SJCRH30 (cell line): ENCODE measurements at regions not wholly inside any gene's neighbourhood (a gene's known extent, or its start where the extent isn't known, plus 50 kb on each side); places are given as distances from the start of the nearest gene placed in this dataset.

Experiments used
- DNase-seq, 2 experiments: peaks; one replicate each; pipeline ENCODE4 v3.0.0-alpha.2; 2015 to 2020
- H3K27ac ChIP-seq: fragments of 250-450 bp; sonication (Bioruptor Pico); 2 replicates; pipeline ENCODE4 v1.5.1; 2020; ENCODE audit warnings: mild to moderate bottlenecking, moderate library complexity
- H3K27me3 ChIP-seq: fragments of 250-450 bp; sonication (Bioruptor Pico); 2 replicates; pipeline ENCODE4 v1.5.1; 2020; ENCODE audit warnings: mild to moderate bottlenecking, moderate library complexity
- H3K36me3 ChIP-seq: fragments of 250-450 bp; sonication (Bioruptor Pico); 2 replicates; pipeline ENCODE4 v1.5.1; 2020; ENCODE audit warnings: mild to moderate bottlenecking, moderate library complexity
- H3K4me1 ChIP-seq: fragments of 250-450 bp; sonication (Bioruptor Pico); 2 replicates; pipeline ENCODE4 v1.5.1; 2020; ENCODE audit warnings: mild to moderate bottlenecking, moderate library complexity
- H3K4me3 ChIP-seq: fragments of 250-450 bp; sonication (Bioruptor Pico); 2 replicates; pipeline ENCODE4 v1.5.1; 2020; ENCODE audit warnings: mild to moderate bottlenecking, moderate library complexity
- H3K9me3 ChIP-seq: fragments of 250-450 bp; sonication (Bioruptor Pico); replicated peaks from 2 replicates; pipeline ENCODE4 v1.5.1; 2020; ENCODE audit warnings: mild to moderate bottlenecking, moderate library complexity

DNA sequence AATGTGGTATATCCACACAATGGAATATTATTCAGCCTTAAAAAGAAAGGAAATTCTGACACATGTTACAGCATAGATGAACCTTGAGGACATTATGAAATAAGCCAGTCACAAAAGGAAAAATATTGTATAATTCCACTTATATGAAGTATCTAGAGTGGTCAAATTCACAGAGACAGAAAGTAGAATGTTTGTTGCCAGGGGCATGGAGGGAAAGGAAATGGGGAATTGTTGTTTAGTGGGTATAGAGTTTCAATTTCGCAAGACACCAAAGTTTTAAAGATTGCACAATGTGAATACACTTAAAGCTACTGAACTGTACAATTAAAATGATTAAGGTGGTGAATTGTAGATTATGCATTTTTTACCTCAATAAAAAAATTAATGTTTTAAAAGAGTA, 92.9 kb downstream of the TXNL1 start:
- no peaks in the 10 kb centered on the region for H3K36me3 ChIP-seq
- no peak for DNase-seq

DNA sequence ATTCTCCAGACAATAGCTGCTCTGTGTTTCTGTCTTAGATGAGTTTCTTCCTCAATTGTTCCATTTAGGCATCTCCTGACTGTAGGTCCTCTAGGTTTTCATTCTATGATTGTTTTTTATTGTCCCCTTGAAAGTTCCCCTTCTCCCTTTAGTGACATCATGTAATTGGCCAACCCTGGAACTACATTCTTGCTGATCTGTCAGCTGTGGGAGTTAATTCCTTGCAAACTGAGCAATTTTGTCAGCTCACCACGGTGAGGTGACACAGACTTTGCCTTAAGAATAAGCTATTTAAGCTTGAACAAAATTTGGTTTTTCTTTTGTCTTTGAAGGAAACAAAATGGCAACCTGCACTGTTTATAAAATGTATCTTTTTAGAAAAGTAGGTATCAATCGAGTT, 95.9 kb downstream of the TXNL1 start:
- H3K9me3 ChIP-seq: no peaks in the 10 kb centered on the region
- no peaks in the 10 kb centered on the region for H3K27me3 ChIP-seq
- H3K27ac ChIP-seq: no peak overlapping the region
- no peak for DNase-seq
- H3K4me3 ChIP-seq: no peak overlapping the region
- no peaks in the 10 kb centered on the region for H3K4me1 ChIP-seq
- H3K36me3 ChIP-seq: no peaks in the 10 kb centered on the region

More for the DNA sequence above, 92.9 kb downstream of the TXNL1 start:
- Histone ChIP-seq H3K9me3 (no peaks in the 10 kb centered on the region), H3K4me3 (no peak overlapping the region), H3K27ac (no peak overlapping the region), H3K4me1 (no peaks in the 10 kb centered on the region), H3K27me3 (no peaks in the 10 kb centered on the region)

DNA sequence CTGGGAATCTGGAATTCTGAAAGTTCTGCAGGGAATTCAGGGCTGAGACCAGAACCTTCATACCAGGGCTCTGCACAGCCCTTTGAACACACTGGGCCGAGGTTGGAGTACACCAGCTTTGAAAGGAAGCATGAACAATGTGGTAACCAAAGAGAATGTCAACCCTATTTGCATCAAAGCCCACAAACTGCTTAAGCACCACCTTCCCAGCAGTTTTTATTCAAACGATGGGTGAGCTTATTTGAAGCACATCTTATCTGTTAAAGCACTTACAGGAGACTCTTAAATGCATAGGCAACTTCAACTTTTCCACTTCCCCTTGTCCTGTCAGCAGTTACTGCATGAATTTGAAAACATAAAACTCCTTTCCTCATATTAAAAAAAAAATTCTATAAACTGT, 96.6 kb downstream of the TXNL1 start:
- Histone ChIP-seq H3K9me3 (no peaks in the 10 kb centered on the region), H3K36me3 (no peaks in the 10 kb centered on the region), H3K4me3 (no peak overlapping the region), H3K27ac (no peak overlapping the region), H3K4me1 (no peaks in the 10 kb centered on the region), H3K27me3 (no peaks in the 10 kb centered on the region)
- no peak for DNase-seq

DNA sequence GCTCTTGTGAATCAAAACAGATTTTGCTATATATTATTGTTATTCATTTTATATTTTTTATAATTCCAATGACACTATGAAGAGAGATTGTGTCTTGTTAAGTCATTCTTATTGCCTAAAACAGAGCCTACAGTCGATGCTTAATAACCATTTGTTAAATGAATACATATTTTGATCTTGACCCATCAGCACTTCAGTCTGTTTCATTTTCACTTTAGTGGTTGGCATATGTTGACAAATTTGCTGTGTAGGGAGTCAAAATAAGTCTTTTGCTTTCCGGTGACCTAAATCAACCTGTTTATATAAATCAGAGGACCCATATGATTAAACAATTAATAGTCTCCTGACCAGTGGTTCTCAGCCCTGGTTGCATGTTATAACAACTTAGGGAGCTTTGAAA, 97.1 kb downstream of the TXNL1 start:
- Histone ChIP-seq H3K36me3 (no peaks in the 10 kb centered on the region), H3K27ac (no peak overlapping the region), H3K27me3 (no peaks in the 10 kb centered on the region), H3K4me3 (no peak overlapping the region), H3K4me1 (no peaks in the 10 kb centered on the region), H3K9me3 (no peaks in the 10 kb centered on the region)
- DNase-seq: no peak

DNA sequence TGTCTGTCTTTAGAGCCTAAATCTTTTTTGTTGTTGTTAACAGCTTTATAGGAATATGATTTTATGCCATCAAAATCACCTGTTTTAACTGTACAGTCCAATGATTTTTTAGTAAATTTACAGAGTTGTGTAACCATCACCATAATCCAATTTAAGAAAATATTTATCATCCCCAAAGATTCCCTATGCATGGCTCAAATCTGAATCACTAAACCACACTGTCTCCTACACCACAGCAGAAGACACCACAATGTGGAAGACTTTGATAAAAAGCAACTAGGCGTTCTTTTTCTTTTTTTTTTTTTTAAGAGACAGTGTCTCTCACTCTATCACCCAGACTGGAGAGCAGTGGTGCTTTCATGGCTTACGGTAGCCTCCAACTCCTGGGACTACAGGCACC, 99.6 kb downstream of the TXNL1 start:
- DNase-seq: no peak

DNA sequence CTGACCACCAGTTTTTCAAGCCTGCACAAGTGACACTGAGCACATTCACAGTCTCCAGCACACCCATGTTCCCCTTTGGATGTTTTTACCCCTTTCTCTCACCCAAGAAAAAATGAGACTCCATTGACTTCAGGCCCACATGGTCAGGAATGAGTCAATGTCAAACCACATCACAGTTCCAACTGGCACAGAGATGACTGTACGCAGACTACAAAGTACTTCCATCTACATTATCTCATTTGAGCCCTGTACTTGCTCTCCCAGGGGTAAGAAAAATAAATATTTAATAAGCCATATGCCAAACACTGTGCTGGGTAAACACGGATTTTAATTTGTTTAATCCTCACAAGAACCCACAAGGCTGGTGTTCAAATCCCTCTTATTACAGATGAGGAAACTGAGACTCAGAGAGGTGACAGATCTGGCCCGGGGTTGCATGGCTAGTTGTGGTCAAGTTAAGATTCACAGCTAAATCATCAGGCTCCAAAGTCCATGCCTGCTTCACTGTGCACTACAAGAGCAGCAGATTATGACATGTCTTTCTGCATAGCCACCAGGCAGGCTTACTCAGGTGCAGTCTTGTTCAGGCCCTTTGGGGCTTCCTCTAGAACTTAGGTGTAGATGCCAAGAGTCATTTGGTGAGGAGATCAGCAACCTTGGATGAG, 106.1 kb downstream of the TXNL1 start:
- H3K4me1 ChIP-seq: no peaks in the 10 kb centered on the region
- DNase-seq: no peak
- no peak overlapping the region for H3K4me3 ChIP-seq
- no peaks in the 10 kb centered on the region for H3K27me3 ChIP-seq
- H3K36me3 ChIP-seq: no peaks in the 10 kb centered on the region
- H3K27ac ChIP-seq: no peak overlapping the region
- no peaks in the 10 kb centered on the region for H3K9me3 ChIP-seq

More for the DNA sequence above, 99.6 kb downstream of the TXNL1 start:
- Histone ChIP-seq H3K36me3 (no peaks in the 10 kb centered on the region), H3K4me1 (no peaks in the 10 kb centered on the region), H3K27ac (no peak overlapping the region), H3K9me3 (no peaks in the 10 kb centered on the region), H3K4me3 (no peak overlapping the region), H3K27me3 (no peaks in the 10 kb centered on the region)

DNA sequence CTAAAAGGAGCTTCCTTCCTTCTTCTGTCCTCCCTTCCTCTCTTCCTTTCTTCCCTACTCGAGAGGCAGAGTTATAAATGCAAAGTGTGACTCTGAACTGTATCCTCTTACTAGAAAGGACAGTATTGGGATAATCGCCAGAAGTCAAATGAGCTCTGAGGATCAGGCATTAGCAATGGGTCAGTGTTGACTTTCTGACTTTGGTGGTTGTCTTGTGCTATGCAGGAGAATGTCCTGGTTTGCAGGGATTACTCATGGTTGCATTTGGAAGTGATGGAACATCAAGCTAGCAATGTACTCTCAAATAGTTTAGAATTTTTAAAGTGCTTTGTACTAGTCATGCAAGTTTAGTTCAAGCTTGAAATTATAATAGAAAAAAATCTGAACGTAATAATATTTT, 115.6 kb downstream of the TXNL1 start:
- Histone ChIP-seq H3K27ac (no peak overlapping the region), H3K4me3 (no peak overlapping the region), H3K36me3 (no peaks in the 10 kb centered on the region), H3K4me1 (no peaks in the 10 kb centered on the region), H3K27me3 (no peaks in the 10 kb centered on the region), H3K9me3 (no peaks in the 10 kb centered on the region)
- DNase-seq: no peak

DNA sequence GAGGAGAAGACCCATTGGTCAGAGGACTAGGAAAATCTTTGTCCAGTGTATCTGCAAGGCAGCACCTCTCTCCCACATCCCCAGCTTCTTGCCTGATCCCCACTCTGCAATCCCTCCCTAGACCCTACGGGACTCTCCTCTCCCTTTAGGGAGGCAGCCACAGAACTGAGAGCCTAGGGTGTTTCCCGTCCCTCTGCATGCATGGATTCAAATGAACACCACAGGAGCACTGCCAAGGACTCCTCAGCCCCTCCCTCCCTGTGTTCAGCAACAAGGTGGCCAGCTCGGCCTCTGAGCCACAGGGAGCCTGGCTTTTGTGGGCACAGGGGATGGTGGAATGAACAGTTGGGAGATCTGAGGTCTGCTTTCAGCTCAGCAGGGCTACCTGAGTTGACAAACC, 117.1 kb downstream of the TXNL1 start:
- H3K4me1 ChIP-seq: no peaks in the 10 kb centered on the region
- no peak overlapping the region for H3K4me3 ChIP-seq
- H3K27me3 ChIP-seq: no peaks in the 10 kb centered on the region
- no peaks in the 10 kb centered on the region for H3K36me3 ChIP-seq
- DNase-seq: no peak
- no peaks in the 10 kb centered on the region for H3K9me3 ChIP-seq
- no peak overlapping the region for H3K27ac ChIP-seq

DNA sequence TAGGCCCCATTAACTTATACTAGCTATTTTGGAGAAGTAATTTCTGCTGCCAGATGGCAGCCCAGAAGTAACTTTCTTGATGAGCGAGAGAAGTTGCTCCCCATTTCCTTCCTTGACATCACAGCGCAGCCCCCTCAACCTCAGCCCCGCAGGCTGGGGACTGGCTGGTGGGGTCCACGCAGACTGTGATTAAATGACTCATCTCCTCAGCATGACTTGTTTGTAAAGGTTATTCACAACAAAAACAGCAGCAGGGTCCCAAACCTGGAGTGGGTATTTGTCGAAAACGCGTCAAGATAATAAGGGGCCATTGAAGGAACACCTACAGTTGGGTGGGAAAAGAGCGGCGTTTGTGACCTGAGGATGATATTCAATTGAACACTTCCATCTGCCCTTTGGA, 120.6 kb downstream of the TXNL1 start:
- no peak for DNase-seq
- Histone ChIP-seq H3K4me1 (no peaks in the 10 kb centered on the region), H3K36me3 (no peaks in the 10 kb centered on the region), H3K9me3 (no peaks in the 10 kb centered on the region), H3K27ac (no peak overlapping the region), H3K4me3 (no peak overlapping the region), H3K27me3 (no peaks in the 10 kb centered on the region)

DNA sequence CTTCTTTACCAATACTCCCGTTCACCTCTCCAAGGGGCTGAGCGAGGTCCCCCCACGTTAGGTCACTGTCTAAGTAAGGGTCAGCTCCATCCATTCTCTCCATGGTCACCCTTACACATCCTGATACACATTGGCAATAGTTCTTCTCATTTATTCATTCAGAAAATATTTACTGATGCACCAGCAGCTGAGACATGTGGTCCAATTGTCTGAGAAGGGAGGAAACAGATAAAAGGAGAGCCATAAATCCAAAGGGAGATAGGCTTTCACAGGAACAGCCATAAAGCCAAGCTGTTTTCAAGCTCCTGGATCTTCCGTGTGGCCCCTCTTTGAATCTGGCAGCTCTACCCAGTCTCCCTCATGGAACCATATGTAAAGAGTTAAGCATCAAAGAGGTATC, 121.2 kb downstream of the TXNL1 start:
- H3K27me3 ChIP-seq: no peaks in the 10 kb centered on the region

DNA sequence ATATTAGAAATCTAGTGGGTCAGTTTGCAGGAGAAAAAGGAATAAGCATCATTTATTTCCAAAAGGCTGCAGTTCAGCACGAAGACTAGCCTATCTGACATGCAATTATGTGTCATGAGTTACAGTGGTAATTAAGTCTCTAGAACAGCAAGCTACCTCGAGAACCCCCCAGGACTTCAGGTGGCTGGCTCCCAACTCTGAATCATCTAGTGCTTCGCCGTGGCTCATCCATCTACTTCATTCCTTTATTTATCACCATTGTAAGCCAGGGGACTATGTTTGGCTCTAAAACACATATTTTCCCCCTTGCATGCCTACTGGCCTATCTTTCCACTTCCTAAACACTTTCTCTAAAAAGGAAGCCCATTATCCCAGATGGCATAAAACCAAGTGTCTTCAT, 121.6 kb downstream of the TXNL1 start:
- no peak for DNase-seq
- no peak overlapping the region for H3K27ac ChIP-seq
- no peak overlapping the region for H3K4me3 ChIP-seq
- no peaks in the 10 kb centered on the region for H3K9me3 ChIP-seq
- no peaks in the 10 kb centered on the region for H3K36me3 ChIP-seq
- H3K27me3 ChIP-seq: no peaks in the 10 kb centered on the region
- no peaks in the 10 kb centered on the region for H3K4me1 ChIP-seq

More for the DNA sequence above, 121.2 kb downstream of the TXNL1 start:
- DNase-seq: no peak
- H3K4me1 ChIP-seq: no peaks in the 10 kb centered on the region
- H3K4me3 ChIP-seq: no peak overlapping the region
- H3K36me3 ChIP-seq: no peaks in the 10 kb centered on the region
- H3K9me3 ChIP-seq: no peaks in the 10 kb centered on the region
- no peak overlapping the region for H3K27ac ChIP-seq

DNA sequence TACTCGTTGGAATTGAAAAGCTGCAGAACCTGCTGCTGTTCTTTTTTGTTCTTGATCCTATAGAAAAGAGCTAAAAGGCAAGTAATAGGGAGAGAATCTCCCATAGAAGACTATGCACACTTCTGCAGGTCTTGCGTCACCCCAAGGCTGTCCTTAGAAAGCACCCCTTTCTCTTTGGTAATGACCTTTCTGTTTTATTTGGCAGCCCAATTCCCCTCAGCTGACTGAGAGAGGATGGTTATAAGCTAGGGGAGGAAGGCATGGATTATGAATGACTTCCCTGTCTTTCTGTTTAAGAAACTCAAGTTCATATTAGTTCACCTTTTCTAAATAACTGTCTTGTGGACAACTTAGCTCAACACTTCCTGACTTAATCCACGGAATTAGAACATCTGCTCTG, 122.9 kb downstream of the TXNL1 start:
- Histone ChIP-seq H3K4me3 (no peak overlapping the region), H3K9me3 (no peaks in the 10 kb centered on the region), H3K36me3 (no peaks in the 10 kb centered on the region), H3K27me3 (no peaks in the 10 kb centered on the region), H3K4me1 (no peaks in the 10 kb centered on the region), H3K27ac (no peak overlapping the region)
- no peak for DNase-seq

DNA sequence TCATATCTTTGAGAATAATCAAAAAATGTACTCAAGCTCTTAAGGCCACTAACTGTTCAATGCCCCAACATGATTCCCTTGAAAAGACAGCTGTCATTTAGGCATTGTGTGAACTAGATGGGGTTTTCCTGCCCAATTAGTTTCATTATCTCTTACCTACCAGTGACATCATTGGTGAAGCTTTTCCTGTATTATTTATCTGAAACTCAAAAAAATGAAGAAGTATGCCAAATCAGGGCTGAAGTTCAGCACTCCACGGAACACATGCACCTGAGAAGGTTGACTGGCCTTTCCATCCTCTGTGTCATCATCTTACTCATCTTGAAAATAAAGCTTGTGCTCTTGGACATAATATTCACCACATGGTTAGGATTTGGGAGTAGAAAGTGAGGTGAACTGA, 126.4 kb downstream of the TXNL1 start:
- no peaks in the 10 kb centered on the region for H3K27me3 ChIP-seq
- no peak overlapping the region for H3K4me3 ChIP-seq
- no peak overlapping the region for H3K27ac ChIP-seq
- H3K4me1 ChIP-seq: no peaks in the 10 kb centered on the region
- no peaks in the 10 kb centered on the region for H3K9me3 ChIP-seq
- H3K36me3 ChIP-seq: no peaks in the 10 kb centered on the region
- no peak for DNase-seq

DNA sequence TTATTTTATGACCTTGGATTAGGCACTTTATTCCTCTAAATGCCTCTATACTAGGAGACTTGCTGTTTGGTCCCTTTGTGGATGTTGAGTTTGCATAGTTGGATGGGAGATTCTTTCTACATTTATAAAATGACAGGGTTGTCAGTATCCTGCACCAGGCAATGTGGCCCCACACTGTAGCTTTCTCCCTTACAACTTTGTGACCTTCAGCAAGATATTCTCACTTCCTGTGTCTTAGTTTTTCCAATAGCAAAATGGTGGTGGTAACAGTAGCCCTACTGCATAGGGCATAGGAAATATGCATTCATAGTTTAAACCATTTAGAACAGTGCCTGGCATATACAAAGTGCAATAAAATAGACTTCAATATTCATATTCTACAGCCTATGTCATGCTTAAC, 128.3 kb downstream of the TXNL1 start:
- Histone ChIP-seq H3K4me1 (no peaks in the 10 kb centered on the region), H3K27me3 (no peaks in the 10 kb centered on the region), H3K36me3 (no peaks in the 10 kb centered on the region), H3K4me3 (no peak overlapping the region), H3K9me3 (no peaks in the 10 kb centered on the region), H3K27ac (no peak overlapping the region)
- DNase-seq: no peak

DNA sequence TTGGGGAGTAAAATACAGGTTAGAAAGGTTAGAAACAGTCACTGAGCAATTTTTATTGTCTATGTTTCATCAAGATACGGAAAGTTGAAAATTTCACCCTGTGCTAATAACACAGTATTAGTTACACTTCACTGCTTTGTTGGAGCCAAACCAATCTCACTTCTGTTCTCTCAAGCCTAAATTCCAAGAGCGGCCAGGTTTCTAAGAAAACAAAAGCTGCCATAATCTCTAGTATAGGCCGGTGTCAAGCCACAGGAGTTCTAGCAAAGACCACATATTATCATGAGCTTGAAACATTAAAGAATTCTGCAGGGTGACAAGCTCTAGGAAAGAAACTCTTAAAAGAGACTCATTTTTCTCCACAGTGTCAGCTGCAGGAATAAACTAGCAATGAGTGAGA, 128.7 kb downstream of the TXNL1 start:
- H3K36me3 ChIP-seq: no peaks in the 10 kb centered on the region
- no peaks in the 10 kb centered on the region for H3K27me3 ChIP-seq
- no peak overlapping the region for H3K27ac ChIP-seq
- H3K9me3 ChIP-seq: no peaks in the 10 kb centered on the region
- no peak for DNase-seq
- H3K4me1 ChIP-seq: no peaks in the 10 kb centered on the region
- no peak overlapping the region for H3K4me3 ChIP-seq

DNA sequence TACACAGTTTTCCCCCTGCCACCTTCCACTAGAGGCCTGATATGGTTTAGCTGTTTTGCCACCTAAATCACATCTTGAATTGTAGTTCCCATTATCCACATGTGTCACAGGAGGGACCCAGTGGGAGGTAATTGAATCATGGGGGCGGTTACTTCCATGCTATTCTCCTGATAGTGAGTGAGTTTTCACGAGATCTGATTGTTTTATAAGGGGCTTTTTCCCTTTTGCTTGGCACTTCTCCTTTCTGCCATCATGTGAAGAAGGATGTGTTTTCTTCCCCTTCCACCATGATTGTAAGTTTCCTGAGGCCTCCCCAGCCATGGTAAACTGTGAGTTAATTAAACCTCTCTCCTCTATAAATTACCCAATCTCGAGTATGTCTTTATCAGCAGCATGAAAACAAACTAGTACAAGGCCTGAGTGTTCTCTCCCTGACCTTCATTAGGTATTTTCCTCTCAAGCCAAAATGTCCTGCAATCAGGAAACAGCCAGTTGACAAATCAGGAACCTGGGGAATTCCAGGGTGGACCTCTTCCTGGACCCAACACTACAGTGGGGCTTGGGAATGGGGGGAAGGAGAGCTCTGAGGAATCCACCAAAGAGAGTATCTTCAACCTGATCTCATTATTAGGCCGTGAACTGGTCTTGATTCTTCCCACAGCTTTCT, 129.9 kb downstream of the TXNL1 start:
- Histone ChIP-seq H3K4me3 (no peak overlapping the region), H3K4me1 (no peaks in the 10 kb centered on the region), H3K27me3 (no peaks in the 10 kb centered on the region), H3K27ac (no peak overlapping the region), H3K9me3 (no peaks in the 10 kb centered on the region), H3K36me3 (no peaks in the 10 kb centered on the region)
- no peak for DNase-seq
